NCI-H2107 treated with DMSO at 0.1 percent for 48 hours (cell line): ENCODE measurements at regions not wholly inside any gene's neighbourhood (a gene's known extent, or its start where the extent isn't known, plus 50 kb on each side); places are given as distances from the start of the nearest gene placed in this dataset.
"Not testable (repeated sequence)": the region's sequence is repeated elsewhere in the genome, so short reads cannot be mapped to it uniquely, and the experiment has no call there.

Experiments
- DNase-seq: peaks from one replicate; lab custom pipeline; 2025; ENCODE audit not compliant: unreplicated experiment; lab: John Stamatoyannopoulos, UW

DNA sequence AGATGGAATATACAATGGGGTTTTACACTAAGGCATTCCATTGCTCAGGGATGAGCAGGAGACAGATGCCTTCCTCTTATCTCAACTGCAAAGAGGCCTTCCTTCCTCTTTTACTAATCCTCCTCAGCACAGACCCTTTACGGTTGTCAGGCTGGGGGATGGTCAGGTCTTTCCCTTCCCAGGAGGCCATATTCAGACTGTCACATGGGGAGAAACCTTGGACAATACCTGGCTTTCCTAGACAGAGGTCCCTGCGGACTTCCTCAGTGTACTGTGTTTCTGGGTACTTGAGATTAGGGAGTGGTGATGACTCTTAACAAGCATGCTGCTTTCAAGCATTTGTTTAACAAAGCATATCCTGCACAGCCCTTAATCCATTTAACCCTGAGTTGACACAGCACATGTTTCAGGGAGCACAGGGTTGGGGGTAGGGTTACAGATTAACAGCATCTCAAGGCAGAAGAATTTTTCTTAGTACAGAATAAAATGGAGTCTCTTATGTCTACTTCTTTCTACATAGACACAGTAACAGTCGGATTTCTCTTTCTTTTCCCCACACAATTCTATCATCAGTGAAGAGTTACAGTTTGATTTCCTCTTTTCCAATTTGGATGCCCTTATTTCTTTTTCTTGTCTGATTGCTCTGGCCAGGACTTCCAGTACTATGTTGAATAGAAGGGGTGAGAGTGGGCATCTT, 737.1 kb downstream of the TRHDE start:
- not testable (repeated sequence) for DNase-seq

DNA sequence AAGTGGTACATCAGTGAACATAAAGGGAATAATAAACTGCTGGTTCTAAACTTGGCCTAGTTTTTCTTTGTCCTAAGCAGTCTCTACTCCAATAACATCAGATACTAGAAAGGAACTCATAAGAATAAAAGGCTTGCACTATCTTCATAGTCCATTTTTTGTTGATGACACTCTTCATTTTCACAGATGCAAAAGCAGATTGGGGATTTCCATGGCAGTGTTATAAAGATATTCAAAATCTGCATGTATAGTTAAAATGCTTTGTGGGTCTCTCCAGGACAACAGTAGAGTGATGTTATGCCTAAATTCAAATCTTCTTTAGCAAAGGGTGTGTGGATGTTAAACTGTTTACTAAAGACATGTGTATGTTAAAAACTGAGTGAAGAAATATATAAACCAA, 745.8 kb downstream of the TRHDE start:
- no peak for DNase-seq

DNA sequence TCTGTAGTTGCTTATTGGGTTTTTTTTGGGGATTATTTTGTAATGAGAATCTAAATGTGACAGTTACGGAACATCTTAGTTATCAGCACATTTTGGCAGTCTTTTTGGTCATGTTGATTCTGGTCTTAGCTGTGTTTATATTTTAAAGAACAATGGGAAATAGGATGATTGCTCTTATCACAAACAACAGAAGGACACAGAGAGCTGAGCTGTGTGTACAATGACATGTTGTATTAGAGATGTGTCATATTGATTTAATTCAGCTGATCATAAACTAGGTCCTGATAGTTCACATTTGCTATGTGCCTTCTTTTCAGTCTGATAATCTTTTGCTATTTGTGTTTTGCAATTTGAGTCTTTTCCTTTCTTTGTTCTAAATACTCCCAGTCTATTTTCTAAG, 781.7 kb downstream of the TRHDE start:
- no peak for DNase-seq

DNA sequence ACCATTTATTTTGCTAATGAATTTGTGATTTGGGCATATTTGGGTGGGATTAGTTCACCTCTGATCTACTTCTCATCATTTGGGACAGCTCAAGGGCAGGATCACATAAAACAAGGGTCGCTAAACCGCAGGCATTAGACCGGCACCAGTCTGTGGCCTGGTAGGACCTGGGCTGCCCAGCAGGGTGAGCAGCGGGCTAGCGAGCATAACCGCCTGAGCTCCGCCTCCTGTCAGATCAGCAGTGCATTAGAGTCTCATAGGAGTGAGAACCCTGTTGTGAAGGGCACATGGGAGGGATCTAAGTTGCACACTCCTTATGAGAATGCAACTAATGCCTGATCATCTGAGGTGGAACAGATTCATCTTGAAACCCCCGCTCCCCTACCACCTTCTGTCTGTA, 785.3 kb downstream of the TRHDE start:
- no peak for DNase-seq

DNA sequence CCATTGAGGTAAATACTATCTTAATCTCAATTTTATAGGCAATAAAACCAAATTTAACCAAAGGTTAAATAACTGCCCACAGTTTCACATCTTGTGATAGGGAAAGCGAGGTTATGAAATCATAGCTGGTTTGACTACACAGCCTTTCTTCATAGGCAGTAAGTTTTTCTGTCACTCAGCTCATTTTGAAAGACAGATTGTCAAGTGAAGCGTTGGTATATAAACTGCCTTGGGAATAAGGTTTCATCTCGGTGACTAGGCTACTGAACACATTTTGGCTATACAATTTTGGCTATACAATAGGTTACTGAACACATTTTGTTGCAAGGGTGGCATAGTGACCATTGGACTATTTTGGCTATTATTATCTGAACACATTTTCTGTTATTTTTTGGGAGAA, 793.7 kb downstream of the TRHDE start:
- DNase-seq: no peak

DNA sequence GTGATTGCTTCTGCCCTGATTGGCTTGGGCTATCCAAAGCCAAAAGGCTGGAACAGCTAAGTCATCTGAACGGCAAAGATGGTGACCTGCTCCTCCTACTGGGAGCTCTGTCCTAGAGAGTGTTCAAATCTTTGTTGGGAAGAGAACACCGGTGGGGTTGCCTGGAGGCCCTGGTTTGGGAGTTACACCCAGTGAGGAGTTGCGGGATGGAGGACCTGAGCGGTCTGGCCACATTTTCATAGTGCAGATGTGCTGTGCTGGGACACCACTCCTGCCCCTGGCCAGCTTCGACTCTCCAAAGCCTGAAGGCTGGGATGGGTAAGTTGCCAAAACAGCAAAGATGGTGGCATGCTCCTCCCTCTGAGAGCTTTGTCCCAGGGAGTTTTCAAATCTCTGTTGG, 795.4 kb downstream of the TRHDE start:
- DNase-seq: no peak

DNA sequence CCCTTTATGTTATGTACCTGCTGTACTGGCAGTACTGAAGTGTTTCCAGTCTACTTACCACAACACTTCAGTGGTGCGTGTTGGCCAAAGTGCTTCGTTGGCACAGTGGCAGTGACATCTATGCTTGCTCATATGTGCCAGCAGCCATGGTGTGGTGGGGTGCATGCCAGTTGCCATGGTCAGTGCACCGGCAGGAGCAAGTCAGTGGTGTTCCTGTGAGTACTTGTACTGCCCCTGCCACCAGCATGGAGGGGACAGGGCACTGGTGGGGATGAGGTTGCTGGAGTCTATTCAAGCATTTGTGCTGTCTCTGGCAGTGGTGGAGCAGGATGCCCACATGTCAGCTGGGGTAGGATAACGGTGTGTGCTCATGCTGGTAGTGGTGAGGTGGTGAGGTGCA, 800.0 kb downstream of the TRHDE start:
- DNase-seq: no peak

DNA sequence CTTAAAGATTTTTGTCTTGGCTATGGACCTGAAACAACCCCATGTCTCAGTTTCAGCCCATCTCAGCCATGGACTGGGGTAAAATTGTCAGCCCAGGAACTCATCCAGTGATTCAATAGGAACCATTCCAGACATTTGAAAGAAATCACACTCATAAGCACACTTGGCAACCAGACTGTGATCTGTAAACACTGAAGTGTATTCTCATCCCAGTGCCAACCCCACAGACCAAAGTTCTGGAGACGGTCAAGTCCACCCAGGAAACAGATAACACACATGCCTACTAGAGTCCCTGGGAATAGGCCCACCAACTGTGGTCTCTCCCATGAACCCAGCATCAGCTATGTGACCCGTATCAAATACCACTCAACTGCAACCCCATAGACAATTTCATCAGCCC, 804.6 kb downstream of the TRHDE start:
- no peak for DNase-seq

DNA sequence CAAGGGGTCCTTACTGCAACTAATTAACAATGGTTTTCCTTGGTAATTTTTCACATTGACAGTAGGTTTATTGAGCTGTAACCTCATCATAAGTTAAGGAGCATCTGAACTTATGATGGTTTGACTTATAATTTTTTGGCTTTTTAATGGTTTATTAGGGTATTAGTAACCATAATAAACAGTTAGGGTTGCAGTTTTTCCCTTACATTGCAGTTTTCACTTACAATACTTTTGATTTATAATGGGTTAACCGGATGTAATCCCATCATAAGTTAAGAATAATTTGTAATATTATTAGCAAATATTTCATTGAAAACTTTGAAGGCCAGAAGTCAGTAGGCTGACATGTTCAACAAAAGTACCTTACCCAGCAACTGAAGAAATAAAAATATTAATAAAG, 811.6 kb downstream of the TRHDE start:
- DNase-seq: no peak

DNA sequence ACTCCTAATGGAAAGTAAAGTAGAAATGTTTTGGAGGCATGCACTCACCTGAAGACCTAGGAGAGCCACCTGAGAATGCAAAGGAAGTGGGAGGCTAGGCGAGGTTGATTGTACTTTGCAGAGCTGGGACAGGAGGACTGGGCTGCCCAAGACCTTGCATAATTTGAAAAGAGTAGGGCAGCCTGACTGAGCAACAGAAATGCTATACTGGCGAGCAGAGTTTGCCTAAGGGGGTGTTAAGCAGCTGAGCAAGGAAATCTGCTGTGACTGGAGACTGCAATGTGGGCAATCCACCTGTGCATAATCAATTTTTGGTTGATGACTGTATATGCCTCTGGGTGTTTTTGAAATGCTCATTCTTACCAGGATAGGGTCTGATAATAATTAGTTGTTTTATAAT, 834.1 kb downstream of the TRHDE start:
- no peak for DNase-seq

DNA sequence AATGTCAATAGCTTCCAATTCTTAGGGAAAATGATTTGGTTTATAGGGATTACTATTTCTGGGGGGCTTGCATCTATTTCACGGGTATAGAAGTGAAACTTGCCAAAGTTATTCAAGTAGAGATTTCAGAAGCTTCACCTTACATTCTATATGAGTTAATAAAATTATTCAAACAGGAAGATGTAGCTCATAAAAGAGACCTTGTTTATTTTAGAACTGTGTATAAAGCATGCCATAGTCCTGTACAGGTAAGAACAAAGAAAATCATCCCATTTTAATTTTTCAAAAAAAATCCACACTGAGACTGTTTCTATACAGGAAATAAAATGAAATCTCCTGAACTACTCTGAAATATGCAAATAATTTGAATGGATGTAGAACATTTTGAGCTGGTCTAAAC, 834.7 kb downstream of the TRHDE start:
- no peak for DNase-seq

DNA sequence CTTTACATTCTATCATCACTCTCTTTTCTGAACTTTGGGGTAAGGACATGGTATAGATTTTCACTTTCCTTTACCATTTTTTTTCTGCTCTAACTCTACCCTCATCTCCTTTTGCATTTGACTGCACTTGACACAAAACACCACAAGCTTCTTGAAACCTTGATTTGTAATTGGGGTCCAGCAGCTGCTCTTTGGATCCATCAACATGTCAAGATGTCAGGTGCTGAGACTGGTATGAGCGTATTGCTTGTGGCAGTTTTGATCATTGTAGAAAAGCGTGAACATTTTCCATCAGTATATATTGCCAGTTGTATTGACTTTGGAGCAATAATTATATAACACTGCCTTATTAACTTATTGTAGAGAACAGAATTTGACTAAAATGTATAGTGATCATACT, 838.6 kb downstream of the TRHDE start:
- no peak for DNase-seq

DNA sequence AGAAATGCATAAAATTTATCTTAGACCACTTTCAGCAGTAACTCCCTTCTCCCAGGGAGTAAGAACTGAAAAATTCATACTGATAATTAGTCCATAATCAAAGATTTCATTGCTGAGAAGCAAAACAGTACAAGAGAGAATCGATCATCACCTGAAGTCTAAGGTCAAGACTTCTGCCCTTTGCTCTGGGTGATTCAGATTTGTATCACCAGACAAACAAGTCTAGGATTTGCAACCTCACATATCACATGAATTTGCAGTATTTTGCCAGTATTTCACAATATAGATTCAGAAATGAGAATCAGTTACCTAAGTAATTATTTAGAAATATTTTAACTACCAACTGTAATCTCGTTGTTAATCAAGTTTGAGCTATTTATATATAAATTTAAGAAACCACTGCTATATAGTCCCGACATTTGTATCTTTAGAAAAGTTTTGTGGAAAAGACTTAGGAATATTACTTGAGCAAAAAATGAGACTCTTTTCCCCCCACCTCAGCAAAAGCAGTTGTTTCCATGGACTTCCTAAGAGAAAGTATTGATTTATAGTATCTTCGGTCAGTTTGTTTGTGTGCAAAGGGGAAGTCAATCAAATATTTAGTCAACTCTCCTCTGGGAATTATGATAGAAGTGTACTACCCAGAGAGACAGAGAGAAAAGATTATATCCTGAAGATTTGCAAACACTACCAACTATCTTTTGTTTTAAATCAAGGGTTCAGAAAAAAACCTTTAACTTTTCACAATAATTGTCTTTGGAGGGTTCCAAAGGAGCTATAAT, 840.1 kb downstream of the TRHDE start:
- DNase-seq: no peak

DNA sequence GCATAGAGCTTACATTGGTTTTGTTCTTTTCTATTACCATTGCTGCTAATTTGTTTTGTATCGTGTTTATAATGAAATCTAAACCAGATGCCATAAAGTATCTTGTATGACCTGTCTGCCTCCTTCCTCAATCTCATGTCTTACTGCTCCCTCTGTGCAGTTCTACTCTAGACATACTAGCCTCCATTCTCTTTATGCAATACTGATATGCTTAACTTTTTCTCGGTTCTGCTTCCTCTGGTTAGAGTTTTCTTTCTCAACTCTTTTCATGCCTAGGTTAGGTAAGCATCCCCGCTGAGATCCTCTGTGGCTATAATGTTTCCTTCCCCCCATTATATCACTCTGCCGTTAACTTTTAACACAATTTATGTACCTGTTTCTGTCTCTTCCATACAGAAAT, 852.3 kb downstream of the TRHDE start:
- DNase-seq: no peak

DNA sequence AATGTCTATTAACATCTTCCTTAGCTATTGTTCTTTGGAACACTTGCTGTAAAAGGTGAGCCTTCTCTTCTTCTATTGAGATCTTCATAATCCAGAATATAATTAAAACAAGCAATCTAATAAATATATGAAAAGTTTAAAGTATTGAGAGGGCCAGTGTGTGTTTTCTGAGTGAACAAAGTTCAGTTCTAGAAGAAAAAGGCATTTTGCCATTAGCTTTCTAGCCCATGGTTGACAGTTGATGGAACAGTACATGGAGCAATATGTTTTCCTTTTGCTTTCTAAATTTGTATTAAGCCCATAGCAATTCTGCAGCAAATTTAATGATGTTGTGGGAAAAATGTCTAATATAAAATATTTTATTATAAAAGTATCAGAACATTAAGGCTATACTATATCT, 853.0 kb downstream of the TRHDE start:
- no peak for DNase-seq

DNA sequence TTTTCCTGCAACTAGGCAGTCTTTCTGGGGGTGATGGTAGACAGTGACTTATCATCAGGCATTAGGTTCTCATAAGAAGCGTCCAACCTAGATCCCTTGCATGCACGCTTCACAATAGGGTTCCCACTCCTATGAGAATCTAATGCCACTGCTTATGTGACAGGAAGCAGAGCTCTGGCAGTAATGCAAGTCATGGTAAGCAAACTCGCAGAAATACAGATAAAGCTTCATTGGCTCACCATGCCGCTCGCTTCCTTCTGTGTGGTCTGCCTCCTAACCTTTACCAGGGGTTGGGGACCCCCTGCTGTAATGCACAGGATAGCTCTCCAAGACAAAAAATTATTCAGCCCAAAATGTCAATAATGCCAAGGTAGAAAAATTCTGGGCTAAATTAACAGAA, 864.2 kb downstream of the TRHDE start:
- DNase-seq: no peak

DNA sequence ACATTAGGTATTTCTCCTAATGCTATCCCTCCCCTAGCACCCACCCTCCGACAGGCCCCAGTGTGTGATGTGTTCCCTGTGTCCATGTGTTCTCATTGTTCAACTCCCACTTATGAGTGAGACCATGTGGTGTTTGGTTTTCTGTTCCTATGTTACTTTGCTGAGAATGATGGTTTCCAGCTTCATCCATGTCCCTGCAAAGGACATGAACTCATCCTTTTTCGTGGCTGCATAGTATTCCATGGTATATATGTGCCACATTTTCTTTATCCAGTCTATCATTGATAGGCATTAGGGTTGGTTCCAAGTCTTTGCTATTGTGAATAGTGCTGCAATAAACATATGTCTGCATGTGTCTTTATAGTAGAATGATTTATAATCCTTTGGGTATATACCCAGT, 867.5 kb downstream of the TRHDE start:
- not testable (repeated sequence) for DNase-seq

DNA sequence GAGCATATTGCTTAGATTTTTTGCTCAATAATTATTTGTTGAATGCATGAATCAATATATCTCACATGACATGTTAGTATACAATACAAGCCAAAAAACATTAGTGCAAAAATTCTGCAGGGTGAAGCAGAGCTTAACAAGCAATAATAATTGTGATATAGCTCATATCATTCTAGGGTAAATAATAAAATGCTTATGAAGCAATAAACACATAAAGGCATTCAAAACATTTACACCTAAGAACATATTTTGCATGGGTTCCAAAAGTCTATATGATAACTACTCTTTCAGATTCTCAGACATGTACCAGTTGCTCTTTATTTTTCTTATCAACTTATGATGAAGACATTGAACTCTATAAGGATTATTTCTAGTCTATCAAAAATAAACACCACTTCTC, 886.2 kb downstream of the TRHDE start:
- DNase-seq: no peak

DNA sequence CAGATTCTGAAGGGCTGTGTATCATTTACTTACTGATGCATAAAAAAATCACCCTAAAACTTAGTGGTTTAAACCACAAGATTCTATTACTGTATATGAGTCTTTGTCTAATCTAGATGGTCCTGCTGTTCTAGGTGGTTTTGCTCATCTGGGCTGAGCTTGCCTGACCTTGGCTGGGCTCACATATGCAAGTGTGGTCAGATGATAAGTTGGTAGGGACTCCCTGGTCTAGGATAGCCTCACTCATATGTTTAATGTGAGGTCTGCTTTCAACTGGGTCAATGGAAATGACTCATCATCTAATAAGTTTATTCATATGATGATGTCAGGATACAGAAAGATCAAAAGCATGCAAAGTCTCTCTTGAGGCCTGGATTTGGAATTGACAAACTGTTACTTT, 887.8 kb downstream of the TRHDE start:
- no peak for DNase-seq

DNA sequence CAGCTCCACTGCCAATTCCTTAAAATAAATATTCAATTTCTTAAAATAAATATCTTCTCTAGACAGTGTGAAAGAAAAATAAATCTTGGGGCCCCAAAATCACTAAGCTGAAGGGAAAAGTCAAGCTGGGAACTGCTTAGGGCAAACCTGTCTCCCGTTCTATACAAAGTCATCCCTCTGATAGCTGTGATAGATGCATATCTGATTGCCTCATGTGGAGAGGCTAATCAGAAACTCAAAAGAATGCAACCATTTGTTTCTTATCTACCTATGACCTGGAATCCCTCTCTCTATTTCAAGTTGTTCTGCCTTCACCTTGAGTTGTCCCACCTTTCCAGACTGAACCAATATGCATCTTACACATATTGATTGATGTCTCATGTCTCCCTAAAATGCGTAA, 889.8 kb downstream of the TRHDE start:
- no peak for DNase-seq

DNA sequence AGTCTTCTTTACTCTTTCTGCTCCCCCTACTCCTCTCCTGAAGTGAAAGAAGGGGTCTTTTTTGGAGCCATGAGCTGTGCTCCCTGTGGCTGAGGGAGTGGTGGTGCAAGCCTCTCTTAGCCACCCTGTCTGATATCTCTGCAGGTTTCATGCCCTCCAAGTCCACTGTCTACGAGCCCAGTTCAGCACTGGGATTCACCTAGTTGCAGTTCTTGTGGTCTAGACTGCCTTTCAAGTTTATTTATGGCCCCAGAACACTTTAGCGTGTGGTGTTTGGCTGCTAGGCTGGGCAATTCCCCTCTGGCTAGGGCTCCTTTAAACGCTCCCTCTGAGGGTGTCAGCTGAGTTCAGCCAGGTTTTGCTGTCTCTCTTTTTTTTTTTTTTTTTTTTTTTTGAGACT, 908.6 kb downstream of the TRHDE start:
- no peak for DNase-seq

DNA sequence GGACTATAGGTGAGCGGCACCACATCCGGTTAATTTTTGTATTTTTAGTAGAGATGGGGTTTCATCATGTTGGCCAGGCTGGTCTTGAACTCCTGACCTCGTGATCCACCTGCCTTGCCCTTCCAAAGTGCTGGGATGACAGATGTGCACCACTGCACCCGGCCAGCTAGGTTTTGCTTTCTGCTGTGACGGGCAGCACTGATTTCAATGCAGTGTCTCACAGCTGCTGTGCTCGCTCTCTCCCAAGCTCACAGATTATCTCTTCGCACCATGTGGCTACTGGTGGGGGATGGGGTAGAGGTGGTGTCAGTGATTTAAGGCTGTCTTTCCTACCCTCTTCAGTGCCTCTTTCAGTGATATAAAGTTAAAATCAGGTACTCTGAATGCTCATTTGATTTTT, 909.1 kb downstream of the TRHDE start:
- DNase-seq: no peak

DNA sequence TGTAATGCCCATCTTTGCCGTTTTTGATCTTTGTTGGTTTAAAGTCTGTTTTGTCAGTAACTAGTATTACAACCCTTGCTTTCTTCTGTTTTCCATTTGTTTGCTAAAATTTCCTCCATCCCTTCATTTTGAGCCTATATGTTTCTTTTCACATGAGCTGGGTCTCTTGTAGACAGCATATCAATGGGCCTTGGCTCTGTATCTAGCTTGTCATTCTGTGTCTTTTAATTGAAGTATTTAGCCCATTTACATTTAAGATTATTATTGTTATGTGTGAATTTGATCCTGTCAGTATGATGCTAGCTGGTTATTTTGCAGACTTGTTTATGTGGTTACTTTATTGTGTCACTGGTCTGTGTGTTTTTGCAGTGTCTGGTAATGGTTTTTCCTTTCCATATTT, 913.2 kb downstream of the TRHDE start:
- no peak for DNase-seq
